Sigmoid colon (tissue), 6 donors: ENCODE measurements at regions not wholly inside any gene's neighbourhood (a gene's known extent, or its start where the extent isn't known, plus 50 kb on each side); places are given as distances from the start of the nearest gene placed in this dataset.

Experiments used
- DNase-seq: peaks from one replicate; pipeline ENCODE4 v3.0.0-alpha.2; 2019
- H3K27ac ChIP-seq, 4 donors: fragments of 200-600 bp; sonication (generic); one replicate each; pipeline ENCODE4 v1.5.1; 2016 to 2019; ENCODE audit warnings: mild to moderate bottlenecking in 1 of 4
- H3K27me3 ChIP-seq, 3 donors: fragments of 200-600 bp; sonication (generic); one replicate each; pipeline ENCODE4 v1.5.1; 2019; ENCODE audit warnings: mild to moderate bottlenecking in 1 of 3
- H3K36me3 ChIP-seq, 4 donors: fragments of 200-600 bp; sonication (generic); one replicate each; pipeline ENCODE4 v1.5.1; 2016 to 2019
- H3K4me1 ChIP-seq, 4 donors: fragments of 200-600 bp; sonication (generic); one replicate each; pipeline ENCODE4 v1.5.1; 2017 to 2019
- H3K4me3 ChIP-seq, 4 donors: fragments of 200-600 bp; sonication (generic); one replicate each; pipeline ENCODE4 v1.5.1; 2017 to 2019; ENCODE audit warnings: mild to moderate bottlenecking in 2 of 4, moderate library complexity in 1 of 4
- H3K9me3 ChIP-seq, 4 donors: fragments of 200-600 bp in 3 of 4; sonication (generic) in 3 of 4; one replicate each; pipeline versions ENCODE4 v1.5.1 to v1.6.1; 2013 to 2019
- CTCF ChIP-seq, 4 experiments: fragments of 450-650 bp in 3 of 4; fragments of 200-600 bp in 1 of 4; IDR thresholded peaks; one replicate each; pipeline ENCODE4 v1.5.1; 2016 to 2019; ENCODE audit warnings: antibody characterized with exemption in 4 of 4, mild to moderate bottlenecking in 3 of 4, moderate library complexity in 2 of 4
- EP300 ChIP-seq, 4 donors: sonication (generic); formaldehyde crosslinking; IDR thresholded peaks; one replicate each; pipeline ENCODE4 v1.6.1; 2017; ENCODE audit warnings: antibody characterized with exemption in 4 of 4
- POLR2A ChIP-seq, 2 donors: fragments of 450-650 bp; IDR thresholded peaks; one replicate each; pipeline ENCODE4 v1.6.1; 2016; ENCODE audit warnings: antibody characterized with exemption in 2 of 2, mild to moderate bottlenecking in 2 of 2, moderate library complexity in 2 of 2
- POLR2AphosphoS5 ChIP-seq, 4 donors: sonication (generic); formaldehyde crosslinking; IDR thresholded peaks; one replicate each; pipeline ENCODE4 v1.6.1; 2017; ENCODE audit warnings: antibody characterized with exemption in 4 of 4
- WGBS, 2 donors: extraction: QIAGEN DNeasy Blood & Tissue Kit; methylation state at CpG; one replicate each; pipeline ENCODE4 v1.1.7; 2013; 5-methylcytosine and 5-hydroxymethylcytosine counted together
- intact Hi-C: fragments of 100-400 bp; cut with DNase I; formaldehyde crosslinking; loops from one replicate; pipeline ENCODE4 v1.15.1; 2023
- donor health status: healthy with polysubstance abuse.
- donor health status: healthy.

GRCh38 chr1:38465460-38465859 lies 394.1 kb downstream of the RRAGC start:
- no peak for TF ChIP-seq CTCF (IDR thresholded peaks at IDR 0.05)
- no peak for TF ChIP-seq EP300 (IDR thresholded peaks at IDR 0.05)
- TF ChIP-seq POLR2A (IDR thresholded peaks at IDR 0.05) = no peak
- TF ChIP-seq POLR2AphosphoS5 (IDR thresholded peaks at IDR 0.05) = no peak
- no peak for DNase-seq
- Histone ChIP-seq H3K4me1 (no peaks in the 10 kb centered on the region), H3K27me3 (peaks cover 0 to under 1% (median 0%) of the 10 kb centered on the region in 3 donors), H3K9me3 (no peaks in the 10 kb centered on the region), H3K4me3 (no peak overlapping the region), H3K36me3 (no peaks in the 10 kb centered on the region), H3K27ac (no peak overlapping the region)
- intact Hi-C loops = no loop called here
- 73 to 78% methylated on average over 4 of the region's 4 CpGs for WGBS, 2 donors

- no peak overlapping the region for H3K4me3 ChIP-seq
- H3K9me3 ChIP-seq = no peaks in the 10 kb centered on the region
- intact Hi-C loops = no loop called here
- peaks cover 0 to 2% (median 0%) of the 10 kb centered on the region in 3 donors for H3K27me3 ChIP-seq
- no peak for DNase-seq
- H3K4me1 ChIP-seq = no peaks in the 10 kb centered on the region
- 45 to 59% methylated on average over 7 of the region's 7 CpGs for WGBS, 2 donors
- TF ChIP-seq POLR2AphosphoS5 (IDR thresholded peaks at IDR 0.05) = no peak
- TF ChIP-seq EP300 (IDR thresholded peaks at IDR 0.05) = no peak
- no peak for TF ChIP-seq POLR2A (IDR thresholded peaks at IDR 0.05)
- TF ChIP-seq CTCF (IDR thresholded peaks at IDR 0.05) = no peak
- no peak overlapping the region for H3K27ac ChIP-seq
- H3K36me3 ChIP-seq = no peaks in the 10 kb centered on the region
Observed at GRCh38 chr1:38464071-38464661, 395.4 kb downstream of the RRAGC start.

GRCh38 chr1:38463074-38463473 lies 396.5 kb downstream of the RRAGC start:
- DNase-seq = no peak
- intact Hi-C loops = no loop called here
- no peak overlapping the region for H3K4me3 ChIP-seq
- TF ChIP-seq CTCF (IDR thresholded peaks at IDR 0.05) (no peak), EP300 (IDR thresholded peaks at IDR 0.05) (no peak), POLR2AphosphoS5 (IDR thresholded peaks at IDR 0.05) (no peak), POLR2A (IDR thresholded peaks at IDR 0.05) (no peak)
- H3K36me3 ChIP-seq = no peaks in the 10 kb centered on the region
- peaks cover 0 to 4% (median 0%) of the 10 kb centered on the region in 3 donors for H3K27me3 ChIP-seq
- no peak overlapping the region for H3K27ac ChIP-seq
- no peaks in the 10 kb centered on the region for H3K9me3 ChIP-seq
- no peaks in the 10 kb centered on the region for H3K4me1 ChIP-seq

- no peaks in the 10 kb centered on the region for H3K4me1 ChIP-seq
- no peak for DNase-seq
- no peak for TF ChIP-seq POLR2A (IDR thresholded peaks at IDR 0.05)
- TF ChIP-seq POLR2AphosphoS5 (IDR thresholded peaks at IDR 0.05) = no peak
- TF ChIP-seq CTCF (IDR thresholded peaks at IDR 0.05) = no peak
- no peak for TF ChIP-seq EP300 (IDR thresholded peaks at IDR 0.05)
- peaks cover 0 to 4% (median 0%) of the 10 kb centered on the region in 3 donors for H3K27me3 ChIP-seq
- no peak overlapping the region for H3K27ac ChIP-seq
- 63 to 64% methylated on average over 2 of the region's 2 CpGs for WGBS, 2 donors
- no peaks in the 10 kb centered on the region for H3K36me3 ChIP-seq
- no peaks in the 10 kb centered on the region for H3K9me3 ChIP-seq
- intact Hi-C loops = no loop called here
- H3K4me3 ChIP-seq = no peak overlapping the region
Observed at GRCh38 chr1:38456531-38456876, 403.1 kb downstream of the RRAGC start.
